HepG2 (cell line): ENCODE measurements at regions not wholly inside any gene's neighbourhood (a gene's known extent, or its start where the extent isn't known, plus 50 kb on each side); places are given as distances from the start of the nearest gene placed in this dataset.

ENCODE experiments used
- ASH2L ChIP-seq: fragments of 300-600, 200-600 bp; sonication (generic); IDR thresholded peaks from 2 replicates; pipeline ENCODE4 v1.7.0; 2017; ENCODE audit warnings: low read depth, mild to moderate bottlenecking, moderate library complexity, mixed read lengths, low read length; ENCODE audit not compliant: insufficient read length
- EZH2 ChIP-seq: conservative IDR thresholded peaks from 2 replicates; pipeline ENCODE4 v1.6.1; 2012; ENCODE audit warnings: mild to moderate bottlenecking, low read depth, low read length, moderate library complexity
- FOXA1 ChIP-seq, 2 experiments: fragments of 450-650 bp in 1 of 2; sonication (generic) in 1 of 2; formaldehyde crosslinking in 1 of 2; IDR thresholded peaks; 2 replicates each; pipeline versions ENCODE4 v1.4.0 to v1.6.1; 2016 to 2020; ENCODE audit warnings: missing genetic modification reagents in 1 of 2
- FOXM1 ChIP-seq: sonication (generic); formaldehyde crosslinking; IDR thresholded peaks from 2 replicates; pipeline ENCODE4 v1.5.0; 2020; ENCODE audit warnings: missing genetic modification reagents
- NFYB ChIP-seq: sonication (generic); formaldehyde crosslinking; IDR thresholded peaks from 2 replicates; pipeline ENCODE4 v1.4.0; 2020; ENCODE audit warnings: missing genetic modification reagents
- PHF8 ChIP-seq: sonication (generic); formaldehyde crosslinking; IDR thresholded peaks from 2 replicates; pipeline ENCODE4 v1.5.0; 2020; ENCODE audit warnings: missing genetic modification reagents
- PLRG1 ChIP-seq: fragments of 450-650 bp; conservative IDR thresholded peaks from 2 replicates; pipeline ENCODE4 v1.6.1; 2016
- POLR2AphosphoS2 ChIP-seq: IDR thresholded peaks from 2 replicates; pipeline ENCODE4 v1.6.1; 2011; ENCODE audit warnings: low read depth, low read length, improper control_type of control experiment
- RBAK ChIP-seq: sonication (generic); formaldehyde crosslinking; IDR thresholded peaks from 2 replicates; pipeline ENCODE4 v1.5.1; 2020; ENCODE audit warnings: mild to moderate bottlenecking, missing genetic modification reagents
- RNF2 ChIP-seq: fragments of 450-650 bp; conservative IDR thresholded peaks from 2 replicates; pipeline ENCODE4 v1.6.1; 2016; ENCODE audit warnings: low read depth
- U2AF2 ChIP-seq: fragments of 200-400 bp; formaldehyde crosslinking; IDR thresholded peaks from 2 replicates; pipeline ENCODE4 v1.6.1; 2017; ENCODE audit warnings: low read depth, mild to moderate bottlenecking, low read length
- ZNF678 ChIP-seq: sonication (generic); formaldehyde crosslinking; IDR thresholded peaks from 2 replicates; pipeline ENCODE4 v1.4.0; 2020; ENCODE audit warnings: mild to moderate bottlenecking, missing genetic modification reagents
- ZNF746 ChIP-seq: sonication (generic); formaldehyde crosslinking; IDR thresholded peaks from 2 replicates; pipeline ENCODE4 v1.8.0; 2022; ENCODE audit warnings: mild to moderate bottlenecking, missing genetic modification reagents
- TF ChIP-seq, protein P1 (sequence below): IDR thresholded peaks from 2 replicates; pipeline ENCODE4 v1.6.1; 2012; ENCODE audit warnings: inconsistent platforms

GRCh38 chr1:5256793-5257192, 602.4 kb downstream of the AJAP1 start:
- no peak for TF ChIP-seq FOXA1 (IDR thresholded peaks at IDR 0.05)
- TF ChIP-seq FOXA1 (CRISPR knock-in tag; IDR thresholded peaks at IDR 0.05): no peak
- no peak for TF ChIP-seq RNF2
- no peak for TF ChIP-seq PHF8 (CRISPR knock-in tag)
- TF ChIP-seq U2AF2: no peak
- TF ChIP-seq, protein P1, sequence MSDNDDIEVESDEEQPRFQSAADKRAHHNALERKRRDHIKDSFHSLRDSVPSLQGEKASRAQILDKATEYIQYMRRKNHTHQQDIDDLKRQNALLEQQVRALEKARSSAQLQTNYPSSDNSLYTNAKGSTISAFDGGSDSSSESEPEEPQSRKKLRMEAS: no peak
- no peak for TF ChIP-seq ZNF746 (CRISPR knock-in tag)
- TF ChIP-seq RBAK (CRISPR knock-in tag): no peak
- no peak for TF ChIP-seq NFYB
- no peak for TF ChIP-seq EZH2
- TF ChIP-seq FOXM1 (CRISPR knock-in tag): no peak
- no peak for TF ChIP-seq POLR2AphosphoS2
- no peak for TF ChIP-seq PLRG1
- TF ChIP-seq ASH2L: no peak
- no peak for TF ChIP-seq ZNF678 (CRISPR knock-in tag)
